ENCODE measurements at regions not wholly inside any gene's neighbourhood (a gene's known extent, or its start where the extent isn't known, plus 50 kb on each side); places are given as distances from the start of the nearest gene placed in this dataset.

- TF ChIP-seq, protein P1, sequence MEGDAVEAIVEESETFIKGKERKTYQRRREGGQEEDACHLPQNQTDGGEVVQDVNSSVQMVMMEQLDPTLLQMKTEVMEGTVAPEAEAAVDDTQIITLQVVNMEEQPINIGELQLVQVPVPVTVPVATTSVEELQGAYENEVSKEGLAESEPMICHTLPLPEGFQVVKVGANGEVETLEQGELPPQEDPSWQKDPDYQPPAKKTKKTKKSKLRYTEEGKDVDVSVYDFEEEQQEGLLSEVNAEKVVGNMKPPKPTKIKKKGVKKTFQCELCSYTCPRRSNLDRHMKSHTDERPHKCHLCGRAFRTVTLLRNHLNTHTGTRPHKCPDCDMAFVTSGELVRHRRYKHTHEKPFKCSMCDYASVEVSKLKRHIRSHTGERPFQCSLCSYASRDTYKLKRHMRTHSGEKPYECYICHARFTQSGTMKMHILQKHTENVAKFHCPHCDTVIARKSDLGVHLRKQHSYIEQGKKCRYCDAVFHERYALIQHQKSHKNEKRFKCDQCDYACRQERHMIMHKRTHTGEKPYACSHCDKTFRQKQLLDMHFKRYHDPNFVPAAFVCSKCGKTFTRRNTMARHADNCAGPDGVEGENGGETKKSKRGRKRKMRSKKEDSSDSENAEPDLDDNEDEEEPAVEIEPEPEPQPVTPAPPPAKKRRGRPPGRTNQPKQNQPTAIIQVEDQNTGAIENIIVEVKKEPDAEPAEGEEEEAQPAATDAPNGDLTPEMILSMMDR (IDR thresholded peaks at IDR 0.05 in 2 of 3, conservative IDR thresholded peaks at IDR 0.05 in 1 of 3; ENCODE audit: borderline replicate concordance in 1 of 3, insufficient read depth in 1 of 3, low read depth in 2 of 3, low read length in 2 of 3): no peak
- TF ChIP-seq ZNF274 (IDR thresholded peaks at IDR 0.05; ENCODE audit: low read depth, low read length): no peak
- no peak for TF ChIP-seq YY1 (IDR thresholded peaks at IDR 0.05; ENCODE audit: extremely low read depth, insufficient replicate concordance, low read depth, low read length)
- TF ChIP-seq FOSL1 (IDR thresholded peaks at IDR 0.05; ENCODE audit: low read depth): no peak
- TF ChIP-seq, protein P2, sequence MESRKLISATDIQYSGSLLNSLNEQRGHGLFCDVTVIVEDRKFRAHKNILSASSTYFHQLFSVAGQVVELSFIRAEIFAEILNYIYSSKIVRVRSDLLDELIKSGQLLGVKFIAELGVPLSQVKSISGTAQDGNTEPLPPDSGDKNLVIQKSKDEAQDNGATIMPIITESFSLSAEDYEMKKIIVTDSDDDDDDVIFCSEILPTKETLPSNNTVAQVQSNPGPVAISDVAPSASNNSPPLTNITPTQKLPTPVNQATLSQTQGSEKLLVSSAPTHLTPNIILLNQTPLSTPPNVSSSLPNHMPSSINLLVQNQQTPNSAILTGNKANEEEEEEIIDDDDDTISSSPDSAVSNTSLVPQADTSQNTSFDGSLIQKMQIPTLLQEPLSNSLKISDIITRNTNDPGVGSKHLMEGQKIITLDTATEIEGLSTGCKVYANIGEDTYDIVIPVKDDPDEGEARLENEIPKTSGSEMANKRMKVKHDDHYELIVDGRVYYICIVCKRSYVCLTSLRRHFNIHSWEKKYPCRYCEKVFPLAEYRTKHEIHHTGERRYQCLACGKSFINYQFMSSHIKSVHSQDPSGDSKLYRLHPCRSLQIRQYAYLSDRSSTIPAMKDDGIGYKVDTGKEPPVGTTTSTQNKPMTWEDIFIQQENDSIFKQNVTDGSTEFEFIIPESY (IDR thresholded peaks at IDR 0.05; ENCODE audit: extremely low read depth, insufficient replicate concordance, low read length): no peak
- TF ChIP-seq EZH2phosphoT487 (IDR thresholded peaks at IDR 0.05; ENCODE audit: borderline replicate concordance): no peak
- no peak for TF ChIP-seq TCF7L2 (IDR thresholded peaks at IDR 0.05; ENCODE audit: borderline replicate concordance, extremely low read depth, insufficient read depth, insufficient read length)
- TF ChIP-seq POLR2AphosphoS5 (IDR thresholded peaks at IDR 0.05; ENCODE audit: low read depth, low read length): no peak
- no peak for TF ChIP-seq POLR2A (IDR thresholded peaks at IDR 0.05; ENCODE audit: borderline replicate concordance, extremely low read depth, insufficient read depth, insufficient read length)
- no peak for TF ChIP-seq EGR1 (IDR thresholded peaks at IDR 0.05; ENCODE audit: low read depth)
- TF ChIP-seq SP1 (IDR thresholded peaks at IDR 0.05; ENCODE audit: low read depth): no peak
These were observed 182.5 kb upstream of the C11orf58 start for GRCh38 chr11:16555956-16556355.

Measured in HCT116 (cell line).